ENCODE measurements at regions not wholly inside any gene's neighbourhood (a gene's known extent, or its start where the extent isn't known, plus 50 kb on each side); places are given as distances from the start of the nearest gene placed in this dataset.

DNA sequence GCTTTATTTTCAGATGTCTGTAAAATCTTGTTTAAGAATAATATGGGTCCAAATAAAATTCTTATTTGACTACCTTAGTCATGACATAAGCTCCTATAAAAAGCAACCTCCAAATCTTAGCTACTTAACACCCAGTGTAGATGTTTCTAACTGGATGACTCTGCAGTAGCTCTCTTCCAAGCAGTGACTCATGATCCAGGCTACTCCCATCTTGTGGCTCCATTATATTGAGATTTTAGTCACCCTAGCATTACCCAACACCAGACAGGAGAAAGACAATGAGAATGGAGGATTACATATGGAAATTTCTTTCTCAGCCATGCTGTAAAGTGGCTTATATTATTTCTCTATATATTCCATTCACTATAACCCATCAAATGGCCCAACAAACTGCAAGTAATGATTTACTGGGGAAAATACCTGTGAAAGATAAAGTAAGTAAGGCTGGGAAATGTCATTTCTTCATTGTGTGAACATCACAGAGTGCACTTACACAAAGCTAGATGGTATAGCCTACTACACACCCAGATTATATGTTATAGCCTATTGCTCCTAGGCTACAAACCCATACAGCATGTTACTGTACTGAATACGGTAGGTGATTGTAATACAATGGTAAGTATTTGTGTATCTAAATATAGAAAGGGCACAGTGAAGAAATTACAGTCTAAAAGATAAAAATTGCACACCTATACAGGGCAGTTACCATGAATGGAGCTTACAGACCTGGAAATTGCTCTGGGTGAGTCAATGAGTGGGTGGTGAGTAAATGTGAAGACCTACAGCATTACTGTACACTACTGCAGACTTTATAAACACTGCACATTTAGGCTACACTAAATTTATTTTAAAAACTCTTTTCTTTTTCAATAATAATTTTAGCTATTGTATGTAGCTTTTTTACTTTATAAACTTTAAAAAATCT lies 163.2 kb downstream of the DYRK2 start:
- no peak for TF ChIP-seq CTCF (IDR thresholded peaks at IDR 0.05)
- TF ChIP-seq EP300 (IDR thresholded peaks at IDR 0.05), result no peak
